ENCODE measurements at regions not wholly inside any gene's neighbourhood (a gene's known extent, or its start where the extent isn't known, plus 50 kb on each side); places are given as distances from the start of the nearest gene placed in this dataset.
"Not testable (repeated sequence)": the region's sequence is repeated elsewhere in the genome, so short reads cannot be mapped to it uniquely, and the experiment has no call there.

- no peaks in the 10 kb centered on the region for H3K27me3 ChIP-seq (replicated peaks; ENCODE audit: control insufficient read depth, insufficient read depth, low read length)
- no peaks in the 10 kb centered on the region for H3K36me3 ChIP-seq (ENCODE audit: control insufficient read depth, insufficient read depth, low read length)
- DNase-seq (ENCODE audit: extremely low read depth, insufficient read length): no peak
- H3K4me3 ChIP-seq (replicated peaks; ENCODE audit: low read depth, low read length): no peak overlapping the region
- no peak for TF ChIP-seq CTCF (IDR thresholded peaks at IDR 0.05; ENCODE audit: insufficient read depth, low read length, poor library complexity, severe bottlenecking)
Observed at GRCh38 chr5:90096415-90097081, 313.0 kb downstream of the CETN3 start.

- H3K27me3 ChIP-seq (replicated peaks; ENCODE audit: control insufficient read depth, insufficient read depth, low read length): no peaks in the 10 kb centered on the region
- no peaks in the 10 kb centered on the region for H3K36me3 ChIP-seq (ENCODE audit: control insufficient read depth, insufficient read depth, low read length)
- no peak overlapping the region for H3K4me3 ChIP-seq (replicated peaks; ENCODE audit: low read depth, low read length)
- no peak for DNase-seq (ENCODE audit: extremely low read depth, insufficient read length)
- TF ChIP-seq CTCF (IDR thresholded peaks at IDR 0.05; ENCODE audit: insufficient read depth, low read length, poor library complexity, severe bottlenecking): no peak
Observed at GRCh38 chr5:90095292-90096060, 314.1 kb downstream of the CETN3 start.

GRCh38 chr5:90093751-90094485 lies 315.6 kb downstream of the CETN3 start:
- H3K4me3 ChIP-seq (replicated peaks; ENCODE audit: low read depth, low read length): no peak overlapping the region
- no peak for TF ChIP-seq CTCF (IDR thresholded peaks at IDR 0.05; ENCODE audit: insufficient read depth, low read length, poor library complexity, severe bottlenecking)
- DNase-seq (ENCODE audit: extremely low read depth, insufficient read length): no peak

GRCh38 chr5:90092734-90093133 lies 316.8 kb downstream of the CETN3 start:
- no peaks in the 10 kb centered on the region for H3K27me3 ChIP-seq (replicated peaks; ENCODE audit: control insufficient read depth, insufficient read depth, low read length)
- no peak for DNase-seq (ENCODE audit: extremely low read depth, insufficient read length)
- no peak for TF ChIP-seq CTCF (IDR thresholded peaks at IDR 0.05; ENCODE audit: insufficient read depth, low read length, poor library complexity, severe bottlenecking)
- H3K4me3 ChIP-seq (replicated peaks; ENCODE audit: low read depth, low read length): no peak overlapping the region
- no peaks in the 10 kb centered on the region for H3K36me3 ChIP-seq (ENCODE audit: control insufficient read depth, insufficient read depth, low read length)

More at GRCh38 chr5:90093751-90094485, 315.6 kb downstream of the CETN3 start:
- H3K36me3 ChIP-seq (ENCODE audit: control insufficient read depth, insufficient read depth, low read length): no peaks in the 10 kb centered on the region
- H3K27me3 ChIP-seq (replicated peaks; ENCODE audit: control insufficient read depth, insufficient read depth, low read length): no peaks in the 10 kb centered on the region

GRCh38 chr5:90084342-90084741 lies 325.2 kb downstream of the CETN3 start:
- no peak overlapping the region for H3K4me3 ChIP-seq (replicated peaks; ENCODE audit: low read depth, low read length)
- DNase-seq (ENCODE audit: extremely low read depth, insufficient read length): no peak
- TF ChIP-seq CTCF (IDR thresholded peaks at IDR 0.05; ENCODE audit: insufficient read depth, low read length, poor library complexity, severe bottlenecking): no peak

GRCh38 chr5:90073026-90073570 lies 336.5 kb downstream of the CETN3 start:
- not testable (repeated sequence) for H3K27me3 ChIP-seq (replicated peaks; ENCODE audit: control insufficient read depth, insufficient read depth, low read length); H3K36me3 ChIP-seq (ENCODE audit: control insufficient read depth, insufficient read depth, low read length); DNase-seq (ENCODE audit: extremely low read depth, insufficient read length); H3K4me3 ChIP-seq (replicated peaks; ENCODE audit: low read depth, low read length)

More at GRCh38 chr5:90084342-90084741, 325.2 kb downstream of the CETN3 start:
- no peaks in the 10 kb centered on the region for H3K27me3 ChIP-seq (replicated peaks; ENCODE audit: control insufficient read depth, insufficient read depth, low read length)
- no peaks in the 10 kb centered on the region for H3K36me3 ChIP-seq (ENCODE audit: control insufficient read depth, insufficient read depth, low read length)
